Sciatic nerve (tissue), 2 donors: ENCODE measurements at regions not wholly inside any gene's neighbourhood (a gene's known extent, or its start where the extent isn't known, plus 50 kb on each side); places are given as distances from the start of the nearest gene placed in this dataset.
"Not testable (repeated sequence)": the region's sequence is repeated elsewhere in the genome, so short reads cannot be mapped to it uniquely, and the experiment has no call there.

Experiments
- ATAC-seq: fragments of 200-7000 bp; cut with Tn5 transposase; one replicate; pipeline ENCODE4 v1.9.1; 2020; ENCODE audit warnings: mild to moderate bottlenecking, moderate library complexity
- DNase-seq: peaks from one replicate; pipeline ENCODE4 v3.0.0-alpha.2; 2020; ENCODE audit warnings: low spot score
- intact Hi-C: fragments of 100-400 bp; cut with DNase I; formaldehyde crosslinking; loops from one replicate; pipeline ENCODE4 v1.14.2; 2022
- donor health status: DM: no; HTN: no; CAD: no.
- donor health status: DM: no; HTN: no; CAD: no.

GRCh38 chr14:95818581-95818980 lies 58.1 kb upstream of the TUNAR start:
- DNase-seq: no peak

DNA sequence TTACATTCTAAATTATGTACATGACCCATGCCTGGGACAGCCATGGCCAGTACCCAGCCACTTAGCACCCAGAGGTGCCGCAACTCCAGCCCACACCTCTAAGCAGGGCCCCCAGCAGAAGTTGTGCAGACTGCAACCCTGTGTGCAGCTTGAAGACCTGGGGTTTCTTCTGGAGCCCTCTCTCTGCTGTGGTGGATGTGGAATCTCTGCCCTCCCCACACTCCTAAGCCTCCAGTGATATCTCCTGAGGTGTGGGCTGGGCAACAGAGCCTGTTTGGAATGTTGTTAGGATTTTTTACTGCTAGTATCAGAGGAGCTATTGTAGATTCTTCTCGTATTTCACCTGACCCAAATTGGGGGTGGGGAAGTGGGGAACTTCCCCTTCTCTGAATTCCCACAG lies 59.4 kb upstream of the TUNAR start:
- intact Hi-C loops: no loop called here
- DNase-seq (no peak), ATAC-seq (no peak)

More at GRCh38 chr14:95818581-95818980, 58.1 kb upstream of the TUNAR start:
- ATAC-seq: no peak
- intact Hi-C loops: no loop called here

DNA sequence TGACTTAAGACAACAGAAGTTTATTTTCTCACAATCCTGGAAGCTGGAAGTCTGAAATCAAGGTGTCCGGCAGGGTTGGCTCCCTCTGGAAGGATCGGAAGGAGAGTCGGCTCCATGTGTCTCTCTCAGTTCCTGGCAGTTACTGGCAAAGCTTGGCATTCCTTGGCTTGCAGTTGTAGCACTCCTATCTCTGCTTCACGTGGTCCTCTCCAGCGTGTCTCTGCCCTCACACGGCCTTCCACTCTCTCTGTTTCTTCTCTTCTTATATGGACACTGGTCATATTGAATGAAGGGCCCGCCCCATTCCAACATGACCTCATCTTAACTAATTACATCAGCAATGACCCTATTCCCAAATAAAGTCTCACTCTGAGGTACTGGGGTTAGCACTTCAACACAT lies 60.1 kb upstream of the TUNAR start:
- ATAC-seq (no peak), DNase-seq (no peak)
- intact Hi-C loops: no loop called here

GRCh38 chr14:95815226-95815690 lies 61.4 kb upstream of the TUNAR start:
- ATAC-seq (no peak), DNase-seq (no peak)
- intact Hi-C loops: no loop called here

DNA sequence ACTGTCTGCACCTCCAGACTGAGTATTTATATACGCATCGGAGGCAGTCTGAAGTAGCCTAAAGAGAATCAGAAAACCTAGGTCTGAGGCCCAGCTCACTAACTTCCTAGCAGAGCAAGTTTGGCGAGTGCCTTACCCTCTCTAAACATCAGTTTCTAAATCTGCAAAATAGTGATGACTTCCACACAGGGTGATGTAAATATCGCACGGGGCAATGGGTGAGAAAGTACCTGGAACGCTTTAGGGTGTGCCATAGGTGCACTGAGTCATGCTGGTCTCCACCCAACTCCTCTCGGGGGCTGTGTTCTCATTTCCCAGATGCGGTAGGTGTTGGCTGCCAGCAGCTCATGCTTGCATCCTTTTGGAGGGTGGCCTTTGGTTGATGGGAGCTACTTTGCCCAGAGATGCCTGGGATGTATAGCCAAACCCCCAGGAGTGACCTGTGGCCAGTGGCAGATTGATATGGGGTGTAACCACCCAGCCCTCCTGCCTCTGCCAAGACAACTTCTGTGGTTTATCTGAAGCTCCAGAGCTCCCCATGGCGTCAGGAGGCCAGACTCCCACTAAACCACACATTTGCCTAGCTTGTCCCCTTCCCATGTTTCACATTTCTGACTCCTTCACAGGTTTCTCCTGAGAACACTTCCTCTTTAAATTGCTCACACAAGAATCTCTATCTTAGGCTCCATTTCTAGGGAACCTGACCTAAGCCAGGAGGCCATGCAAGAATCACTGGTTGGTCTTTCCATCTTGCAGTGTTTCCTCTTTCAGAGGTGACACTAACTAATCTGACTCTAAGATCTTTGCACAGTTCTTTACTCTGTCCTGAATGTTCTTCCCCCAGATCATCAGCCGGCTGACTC lies 62.0 kb upstream of the TUNAR start:
- intact Hi-C loops: no loop called here
- DNase-seq (no peak), ATAC-seq (no peak)

GRCh38 chr14:95811813-95812212 lies 64.8 kb upstream of the TUNAR start:
- intact Hi-C loops: no loop called here
- DNase-seq (no peak), ATAC-seq (no peak)

DNA sequence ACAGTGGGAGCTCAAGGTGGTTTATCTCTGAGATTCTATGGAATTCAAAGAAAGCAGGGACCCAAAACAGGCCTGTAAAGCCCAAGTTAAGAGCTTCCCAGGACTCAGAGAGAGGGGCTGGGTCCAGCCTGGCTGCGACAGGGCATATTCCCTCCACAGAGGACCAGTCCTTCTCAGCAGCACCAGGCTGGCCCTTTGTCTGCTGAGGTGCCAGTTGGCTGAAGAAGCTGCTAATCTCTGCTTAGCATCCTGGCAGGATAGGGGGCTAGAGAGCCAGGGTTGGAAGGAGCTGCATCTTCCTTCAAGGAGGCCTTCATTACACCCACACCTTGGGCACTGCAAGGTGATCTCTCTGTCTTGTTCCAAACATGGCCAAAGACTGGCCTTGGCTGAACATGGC lies 68.3 kb upstream of the TUNAR start:
- ATAC-seq: no peak
- intact Hi-C loops: no loop called here
- no peak for DNase-seq

- DNase-seq: no peak
- no peak for ATAC-seq
- intact Hi-C loops: no loop called here
These were observed 79.8 kb upstream of the TUNAR start for GRCh38 chr14:95796788-95797187.

- intact Hi-C loops: loop anchor here (10.0 kb wide), 1 partner anchor 837 kb away; no protein-coding TSS in a partner anchor
- DNase-seq: no peak
These were observed 74.0 kb upstream of the TCL1A start for GRCh38 chr14:95787941-95788340.

GRCh38 chr14:95786566-95786965 lies 72.6 kb upstream of the TCL1A start:
- intact Hi-C loops: loop anchor here (10.0 kb wide), 1 partner anchor 838 kb away; no protein-coding TSS in a partner anchor
- DNase-seq (no peak), ATAC-seq (no peak)

More at GRCh38 chr14:95787941-95788340, 74.0 kb upstream of the TCL1A start:
- no peak for ATAC-seq

DNA sequence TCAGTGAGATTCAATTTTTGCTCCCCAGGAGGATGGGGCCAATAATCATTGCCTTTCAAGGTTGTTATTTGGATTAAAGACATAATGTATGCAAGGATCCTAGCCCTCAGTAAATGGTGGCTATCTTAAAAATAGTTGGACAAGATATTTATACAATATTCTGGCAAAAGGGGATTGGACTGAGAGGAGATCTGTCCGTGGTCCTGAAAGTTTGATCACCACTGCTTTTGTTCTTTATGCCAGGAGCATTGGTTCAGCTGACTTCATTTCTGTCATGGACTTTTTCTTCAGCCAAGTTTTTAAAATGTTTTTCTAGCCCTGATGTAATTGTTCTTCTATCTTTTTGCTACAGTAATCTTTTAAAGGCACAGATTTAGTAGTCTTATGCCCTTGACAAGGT lies 70.2 kb upstream of the TCL1A start:
- intact Hi-C loops: loop anchor here (10.0 kb wide), 1 partner anchor 841 kb away; no protein-coding TSS in a partner anchor
- no peak for ATAC-seq
- DNase-seq: no peak

GRCh38 chr14:95776798-95777534 lies 63.0 kb upstream of the TCL1A start:
- DNase-seq: no peak
- ATAC-seq: no peak
- intact Hi-C loops: no loop called here

DNA sequence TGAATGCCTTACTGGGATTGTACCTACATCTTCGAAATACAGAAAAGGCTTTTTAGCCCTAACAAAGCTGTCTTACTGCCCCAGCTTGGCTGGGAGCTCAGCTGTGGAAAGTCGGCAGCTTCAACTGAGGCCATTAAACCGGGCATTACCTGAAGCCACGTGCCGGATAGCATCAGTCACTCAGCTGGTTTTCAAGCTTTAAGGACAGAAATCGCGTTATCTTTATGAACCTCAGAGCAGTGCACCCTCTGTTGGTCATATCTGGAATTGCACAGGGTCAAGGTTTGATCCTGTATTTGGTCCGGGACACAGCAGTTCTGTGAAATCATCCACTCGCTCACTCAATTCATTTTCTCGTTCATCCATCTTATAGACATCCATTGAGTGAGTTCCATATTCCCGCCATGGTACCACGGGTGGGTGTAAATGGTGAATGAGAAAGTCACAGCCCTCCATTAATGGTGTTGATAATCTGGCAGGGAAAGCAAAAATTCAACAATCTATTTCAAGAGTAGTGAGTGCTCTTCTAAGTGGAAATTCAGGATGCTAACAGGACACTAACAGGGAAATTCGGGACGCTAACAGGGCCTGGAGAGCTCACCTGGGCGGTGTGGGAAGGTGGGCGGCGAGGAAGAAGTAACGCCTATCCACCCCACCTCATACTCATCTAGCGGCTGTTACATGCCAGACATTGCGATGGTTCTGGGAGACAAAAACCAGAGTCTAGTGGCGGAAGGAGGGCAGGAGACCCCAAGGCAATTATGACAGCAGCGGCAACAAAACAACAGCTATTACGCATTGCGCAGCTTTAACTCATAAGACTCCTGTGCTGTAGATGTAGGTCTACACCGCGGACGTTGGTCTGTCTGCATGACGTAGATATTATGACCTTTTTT lies 60.6 kb upstream of the TCL1A start:
- ATAC-seq: no peak
- peak; percentile 66 for DNase-seq
- intact Hi-C loops: no loop called here

- no peak for ATAC-seq
- DNase-seq: no peak
- intact Hi-C loops: no loop called here
These were observed 56.9 kb upstream of the TCL1A start for GRCh38 chr14:95770777-95771176.

- ATAC-seq (no peak), DNase-seq (no peak)
- intact Hi-C loops: no loop called here
These were observed 56.1 kb upstream of the TCL1A start for GRCh38 chr14:95769976-95770375.

DNA sequence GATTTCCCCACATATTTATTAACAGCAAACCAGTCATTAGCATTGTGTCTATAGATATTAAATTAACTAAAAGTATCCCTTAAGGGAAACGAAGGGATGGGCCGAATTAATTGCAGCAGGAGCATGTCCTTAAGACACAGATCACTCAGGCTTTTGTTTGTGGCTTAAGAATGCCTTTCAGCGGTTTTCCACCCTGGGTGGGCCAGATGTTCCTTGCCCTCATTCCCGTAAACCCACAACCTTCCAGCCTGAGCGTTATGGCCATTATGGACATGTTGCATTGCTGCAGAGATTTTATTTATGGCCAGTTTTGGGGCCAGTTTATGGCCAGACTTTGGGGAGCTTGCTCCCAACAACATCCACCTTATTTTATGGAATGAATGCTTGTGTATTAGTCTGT lies 55.5 kb upstream of the TCL1A start:
- ATAC-seq, DNase-seq, intact Hi-C loops: not testable (repeated sequence)

- DNase-seq (no peak), ATAC-seq (no peak)
- intact Hi-C loops: no loop called here
These were observed 51.1 kb upstream of the TCL1A start for GRCh38 chr14:95765051-95765450.

GRCh38 chr14:95763875-95764274 lies 50.0 kb upstream of the TCL1A start:
- no peak for DNase-seq
- intact Hi-C loops: no loop called here
- no peak for ATAC-seq
